Liver (tissue), 8 donors: ENCODE measurements at regions not wholly inside any gene's neighbourhood (a gene's known extent, or its start where the extent isn't known, plus 50 kb on each side); places are given as distances from the start of the nearest gene placed in this dataset.

ENCODE experiments used
- DNase-seq: peaks from one replicate; pipeline ENCODE4 v3.0.0-alpha.2; 2017; ENCODE audit warnings: low spot score
- H3K27ac ChIP-seq, 2 donors: one replicate each; pipeline ENCODE4 v1.7.0; 2013; ENCODE audit warnings: inconsistent platforms in 2 of 2, low read length in 2 of 2, control low read depth in 1 of 2, low read depth in 1 of 2, mild to moderate bottlenecking in 1 of 2
- H3K27me3 ChIP-seq, 4 donors: one replicate each; pipeline versions ENCODE4 v1.6.1 to v1.7.0; 2013; ENCODE audit warnings: low read length in 3 of 4, inconsistent platforms in 1 of 4, mild to moderate bottlenecking in 1 of 4, moderate library complexity in 1 of 4; ENCODE audit not compliant: control insufficient read depth in 4 of 4, insufficient read depth in 4 of 4
- H3K36me3 ChIP-seq, 4 donors: one replicate each; pipeline versions ENCODE4 v1.6.1 to v1.7.0; 2013; ENCODE audit warnings: low read length in 3 of 4, mild to moderate bottlenecking in 3 of 4, low read depth in 1 of 4, moderate library complexity in 1 of 4; ENCODE audit not compliant: control insufficient read depth in 4 of 4, insufficient read depth in 3 of 4
- H3K4me1 ChIP-seq, 4 donors: one replicate each; pipeline versions ENCODE4 v1.6.1 to v1.7.0; 2013; ENCODE audit warnings: low read length in 3 of 4, mild to moderate bottlenecking in 3 of 4, moderate library complexity in 1 of 4; ENCODE audit not compliant: control insufficient read depth in 4 of 4, insufficient read depth in 4 of 4
- H3K4me3 ChIP-seq, 3 donors: one replicate each; pipeline versions ENCODE4 v1.6.1 to v1.7.0; 2013; ENCODE audit warnings: low read length in 3 of 3, control low read depth in 1 of 3, low read depth in 1 of 3, mild to moderate bottlenecking in 1 of 3
- H3K9ac ChIP-seq, 2 donors: one replicate each; pipeline ENCODE4 v1.7.0; 2013; ENCODE audit warnings: low read length in 2 of 2, mild to moderate bottlenecking in 2 of 2, moderate library complexity in 2 of 2, control low read depth in 1 of 2, low read depth in 1 of 2
- H3K9me3 ChIP-seq, 4 donors: one replicate each; pipeline versions ENCODE4 v1.6.1 to v1.7.0; 2013; ENCODE audit warnings: low read length in 3 of 4; ENCODE audit not compliant: control insufficient read depth in 4 of 4
- ATF3 ChIP-seq: IDR thresholded peaks from 2 replicates; pipeline ENCODE4 v1.6.1; 2016; ENCODE audit warnings: antibody characterized with exemption
- CTCF ChIP-seq: fragments of 150-350 bp; IDR thresholded peaks from 2 replicates; pipeline ENCODE4 v1.5.1; 2017; ENCODE audit warnings: improper control_type of control experiment, low read depth, low read length; ENCODE audit not compliant: missing input control
- EGR1 ChIP-seq, 2 donors: IDR thresholded peaks; 2 replicates each; pipeline ENCODE4 v1.6.1; 2016 to 2018; ENCODE audit warnings: antibody characterized with exemption in 2 of 2, low read depth in 2 of 2
- FOXA1 ChIP-seq: IDR thresholded peaks from 2 replicates; pipeline ENCODE4 v1.6.1; 2016; ENCODE audit warnings: antibody characterized with exemption
- FOXA2 ChIP-seq: IDR thresholded peaks from 2 replicates; pipeline ENCODE4 v1.6.1; 2016; ENCODE audit warnings: antibody characterized with exemption
- GABPA ChIP-seq, 2 donors: IDR thresholded peaks in 1 of 2; conservative IDR thresholded peaks in 1 of 2; 2 replicates each; pipeline ENCODE4 v1.6.1; 2016; ENCODE audit warnings: antibody characterized with exemption in 2 of 2, mild to moderate bottlenecking in 1 of 2, moderate library complexity in 1 of 2
- REST ChIP-seq: IDR thresholded peaks from 2 replicates; pipeline ENCODE4 v1.6.1; 2016; ENCODE audit warnings: antibody characterized with exemption, mild to moderate bottlenecking
- SP1 ChIP-seq: IDR thresholded peaks from 2 replicates; pipeline ENCODE4 v1.6.1; 2018; ENCODE audit warnings: antibody characterized with exemption, mild to moderate bottlenecking
- WGBS: extraction: QIAGEN DNeasy Blood & Tissue Kit; methylation state at CpG from one replicate; pipeline ENCODE4 v1.1.7; 2013; 5-methylcytosine and 5-hydroxymethylcytosine counted together
- donor health status: healthy.
- donor health status: healthy.
- donor health status: healthy.
- donor health status: healthy.
- donor health status: healthy.

GRCh38 chr19:7419777-7420439, 68.9 kb downstream of the PEX11G start:
- no peak overlapping the region for H3K9ac ChIP-seq
- DNase-seq: no peak
- no peak overlapping the region for H3K4me3 ChIP-seq
- no peaks in the 10 kb centered on the region for H3K9me3 ChIP-seq
- WGBS: 97% methylated on average over 10 of the region's 10 CpGs
- H3K4me1 ChIP-seq: peaks cover 0 to 6% (median 2%) of the 10 kb centered on the region in 4 donors
- peaks cover 0 to 5% (median 0%) of the 10 kb centered on the region in 4 donors for H3K36me3 ChIP-seq
- no peak overlapping the region for H3K27ac ChIP-seq
- no peaks in the 10 kb centered on the region for H3K27me3 ChIP-seq
- TF ChIP-seq ATF3 (no peak), GABPA (IDR thresholded peaks at IDR 0.05 in 1 of 2, conservative IDR thresholded peaks at IDR 0.05 in 1 of 2) (no peak), FOXA1 (no peak), FOXA2 (no peak), SP1 (no peak), EGR1 (IDR thresholded peaks at IDR 0.05; ENCODE audit: low read depth in 2 of 2) (no peak), CTCF (no peak)

- TF ChIP-seq FOXA1: no peak
- no peak for TF ChIP-seq REST
- Histone ChIP-seq H3K4me1 (no peaks in the 10 kb centered on the region), H3K36me3 (peaks cover 0 to 5% (median 0%) of the 10 kb centered on the region in 4 donors), H3K27ac (no peak overlapping the region), H3K9me3 (no peaks in the 10 kb centered on the region), H3K9ac (no peak overlapping the region), H3K27me3 (no peaks in the 10 kb centered on the region), H3K4me3 (no peak overlapping the region)
- no peak for DNase-seq
- 92% methylated on average over 17 of the region's 17 CpGs for WGBS
These were observed 66.7 kb downstream of the PEX11G start for GRCh38 chr19:7421941-7422744.
